HEK293 (cell line): ENCODE measurements at regions not wholly inside any gene's neighbourhood (a gene's known extent, or its start where the extent isn't known, plus 50 kb on each side); places are given as distances from the start of the nearest gene placed in this dataset.

Experiments used
- GLI4 ChIP-seq: fragments of 450-650 bp; formaldehyde crosslinking; IDR thresholded peaks from 2 replicates; pipeline ENCODE4 v1.5.1; 2016; ENCODE audit warnings: missing biosample characterization, missing genetic modification characterization
- MYNN ChIP-seq: fragments of 450-650 bp; formaldehyde crosslinking; IDR thresholded peaks from 2 replicates; pipeline ENCODE4 v1.5.1; 2016; ENCODE audit warnings: missing biosample characterization, missing genetic modification characterization, borderline replicate concordance
- ZBTB11 ChIP-seq: fragments of 450-650 bp; formaldehyde crosslinking; conservative IDR thresholded peaks from 2 replicates; pipeline ENCODE4 v1.5.1; 2016; ENCODE audit warnings: low read depth, missing biosample characterization, missing genetic modification characterization
- ZBTB8A ChIP-seq: fragments of 450-650 bp; formaldehyde crosslinking; IDR thresholded peaks from 2 replicates; pipeline ENCODE4 v1.5.1; 2016; ENCODE audit warnings: missing biosample characterization, missing genetic modification characterization
- ZNF211 ChIP-seq: fragments of 450-650 bp; formaldehyde crosslinking; IDR thresholded peaks from 2 replicates; pipeline ENCODE4 v1.5.1; 2016; ENCODE audit warnings: low read depth, missing biosample characterization, missing genetic modification characterization
- ZNF529 ChIP-seq: fragments of 450-650 bp; formaldehyde crosslinking; IDR thresholded peaks from 2 replicates; pipeline ENCODE4 v1.5.1; 2017; ENCODE audit warnings: missing genetic modification characterization, missing biosample characterization; ENCODE audit not compliant: insufficient replicate concordance

DNA sequence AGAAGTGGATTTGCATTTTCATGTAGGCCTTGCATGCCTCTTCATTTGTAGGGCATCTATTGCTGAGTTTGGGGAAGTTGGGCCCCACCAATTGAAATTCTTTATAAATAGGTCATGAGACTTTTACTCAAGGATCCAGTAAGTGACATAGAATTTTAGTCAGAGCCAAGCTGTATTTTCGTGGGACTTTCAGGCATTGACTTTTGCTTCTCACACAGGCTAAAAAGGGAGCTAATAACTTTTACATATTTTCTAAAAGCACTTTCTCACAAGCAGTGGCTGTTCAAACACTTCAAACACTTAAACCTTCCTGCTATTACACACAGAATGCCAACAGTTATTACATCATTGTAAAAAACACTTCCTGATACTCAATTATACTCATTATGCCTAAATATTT is 260.5 kb downstream of the MSRB3 start:
- no peak for TF ChIP-seq MYNN
- no peak for TF ChIP-seq ZBTB11 (tag by site-specific recombination)
- no peak for TF ChIP-seq GLI4 (tag by site-specific recombination)
- TF ChIP-seq ZNF211 (tag by site-specific recombination) = no peak
- TF ChIP-seq ZBTB8A (tag by site-specific recombination) = no peak
- TF ChIP-seq ZNF529 (tag by site-specific recombination) = no peak
